NT2/D1 (cell line): ENCODE measurements at regions not wholly inside any gene's neighbourhood (a gene's known extent, or its start where the extent isn't known, plus 50 kb on each side); places are given as distances from the start of the nearest gene placed in this dataset.

ENCODE experiments used
- SUZ12 ChIP-seq: IDR thresholded peaks from 2 replicates; pipeline ENCODE4 v1.6.1; 2011; ENCODE audit not compliant: insufficient read length, insufficient read depth; ENCODE audit errors: extremely low read depth
- YY1 ChIP-seq: IDR thresholded peaks from 2 replicates; pipeline ENCODE4 v1.6.1; 2011; ENCODE audit not compliant: insufficient read length, insufficient read depth
- ZNF274 ChIP-seq: IDR thresholded peaks from 2 replicates; pipeline ENCODE4 v1.6.1; 2011; ENCODE audit warnings: mild to moderate bottlenecking, low read depth, low read length

GRCh38 chr6:21907291-21907690 is 313.7 kb downstream of the SOX4 start:
- TF ChIP-seq ZNF274 (no peak), SUZ12 (no peak), YY1 (no peak)
